Stomach (tissue), 8 donors: ENCODE measurements at regions not wholly inside any gene's neighbourhood (a gene's known extent, or its start where the extent isn't known, plus 50 kb on each side); places are given as distances from the start of the nearest gene placed in this dataset.

Source experiments
- DNase-seq, 2 donors: peaks; one replicate each; pipeline versions ENCODE4 v3.0.0 to v3.0.0-alpha.2; 2013 to 2019
- H3K27ac ChIP-seq, 5 donors: fragments of 200-600 bp in 4 of 5; sonication (generic) in 4 of 5; one replicate each; pipeline ENCODE4 v1.5.1; 2013 to 2019; ENCODE audit warnings: mild to moderate bottlenecking in 1 of 5, moderate library complexity in 1 of 5
- H3K27me3 ChIP-seq, 3 donors: fragments of 200-600 bp; sonication (generic); one replicate each; pipeline ENCODE4 v1.5.1; 2017 to 2019; ENCODE audit warnings: mixed run types in 1 of 3
- H3K36me3 ChIP-seq, 4 donors: fragments of 200-600 bp; sonication (generic); 1 replicate in 3 of 4; 2 replicates in 1 of 4; pipeline ENCODE4 v1.5.1; 2016 to 2019
- H3K4me1 ChIP-seq, 4 donors: fragments of 200-600 bp; sonication (generic); one replicate each; pipeline ENCODE4 v1.5.1; 2016 to 2019
- H3K4me3 ChIP-seq, 4 donors: fragments of 200-600 bp; sonication (generic) in 3 of 4; one replicate each; pipeline ENCODE4 v1.5.1; 2016 to 2019; ENCODE audit warnings: mild to moderate bottlenecking in 1 of 4
- H3K9me3 ChIP-seq, 4 donors: fragments of 200-600 bp; sonication (generic); one replicate each; pipeline ENCODE4 v1.5.1; 2016 to 2019
- EP300 ChIP-seq: sonication (generic); formaldehyde crosslinking; IDR thresholded peaks from one replicate; pipeline ENCODE4 v1.6.1; 2017; ENCODE audit warnings: antibody characterized with exemption
- POLR2A ChIP-seq, 4 donors: fragments of 450-650 bp; IDR thresholded peaks; one replicate each; pipeline ENCODE4 v1.6.1; 2016; ENCODE audit warnings: antibody characterized with exemption in 4 of 4, control low read depth in 2 of 4, mild to moderate bottlenecking in 1 of 4, moderate library complexity in 1 of 4
- POLR2AphosphoS5 ChIP-seq, 3 donors: sonication (generic); formaldehyde crosslinking; IDR thresholded peaks; one replicate each; pipeline ENCODE4 v1.6.1; 2016; ENCODE audit warnings: antibody characterized with exemption in 3 of 3
- WGBS, 5 donors: extraction: QIAGEN DNeasy Blood & Tissue Kit in 3 of 5; methylation state at CpG; one replicate each; pipeline versions ENCODE4 v1.1.5 to v1.1.7; 2013 to 2018; 5-methylcytosine and 5-hydroxymethylcytosine counted together
- intact Hi-C: fragments of 100-400 bp; cut with DNase I; formaldehyde crosslinking; loops from one replicate; pipeline ENCODE4 v1.15.1; 2023; ENCODE audit warnings: low total_unique reads
- TF ChIP-seq, protein P1 (sequence below), 7 experiments: fragments of 450-650 bp in 4 of 7; fragments of 200-600 bp in 3 of 7; sonication (generic) in 3 of 7; IDR thresholded peaks; one replicate each; pipeline ENCODE4 v1.5.1; 2016 to 2019; ENCODE audit warnings: antibody characterized with exemption in 7 of 7, control low read depth in 2 of 7, mild to moderate bottlenecking in 1 of 7
- donor health status: healthy with polysubstance abuse.
- donor health status: Bipolar disorder and iron deficiency.
- donor health status: healthy.

DNA sequence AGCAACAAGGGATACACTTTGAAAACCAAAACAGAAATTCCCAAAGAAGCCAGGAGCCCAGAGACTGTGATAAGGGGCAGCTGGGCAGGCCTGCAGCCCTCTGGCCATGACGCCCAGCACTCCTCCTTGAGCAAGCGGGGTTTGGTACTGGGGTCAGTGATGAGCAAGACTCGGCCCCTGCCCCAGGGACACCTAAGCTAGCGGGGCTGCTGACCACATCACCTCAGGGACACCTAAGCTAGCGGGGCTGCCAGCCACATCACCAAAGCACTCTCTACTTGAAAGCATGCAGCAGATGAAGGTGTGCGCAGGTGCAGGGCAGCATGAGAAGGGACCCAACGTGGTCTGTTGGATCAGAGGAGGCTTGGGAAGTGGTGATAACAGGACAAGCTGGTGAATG, 108.0 kb upstream of the PPP2R2D start:
- Histone ChIP-seq H3K4me1 (no peaks in the 10 kb centered on the region), H3K4me3 (no peak overlapping the region), H3K27ac (no peak overlapping the region), H3K27me3 (peaks cover 0 to 36% (median 0%) of the 10 kb centered on the region in 3 donors), H3K9me3 (peaks cover 0 to 10% (median 10%) of the 10 kb centered on the region in 4 donors), H3K36me3 (no peaks in the 10 kb centered on the region)
- 74 to 83% (median 79%) methylated on average over 4 to 7 of the region's 7 CpGs for WGBS, 5 donors
- no peak for TF ChIP-seq EP300
- TF ChIP-seq POLR2AphosphoS5 (IDR thresholded peaks at IDR 0.05) = no peak
- DNase-seq = peak in 1 of 2 donors; percentile 17
- intact Hi-C loops = no loop called here

- peak in 1 of 2 donors; percentile 16 for DNase-seq
These were observed 105.0 kb upstream of the PPP2R2D start for GRCh38 chr10:131795761-131796160.

DNA sequence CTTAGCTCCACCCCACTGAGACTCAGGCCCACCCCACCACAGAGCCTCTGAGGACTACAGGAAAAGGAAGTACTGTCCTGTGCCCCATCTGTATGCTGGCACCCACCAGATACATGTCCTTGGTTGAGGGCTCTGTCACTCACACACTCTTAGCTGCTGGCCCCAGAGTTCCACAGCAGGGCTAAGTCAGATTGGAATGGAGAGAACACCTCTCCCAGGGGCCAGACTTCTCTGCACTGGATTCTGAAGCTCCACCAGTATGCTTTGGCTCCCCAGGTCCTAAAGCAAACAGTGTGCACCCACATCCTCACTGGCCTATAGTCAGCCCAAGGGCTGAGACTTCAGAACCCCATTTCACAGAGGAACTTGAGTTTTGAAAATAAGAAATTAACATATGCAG, 103.2 kb upstream of the PPP2R2D start:
- DNase-seq = peak in 1 of 2 donors; percentile 3
- Histone ChIP-seq H3K9me3 (peaks cover 8 to 32% (median 28%) of the 10 kb centered on the region in 4 donors), H3K27me3 (peaks cover 0 to 10% (median 0%) of the 10 kb centered on the region in 3 donors), H3K27ac (no peak overlapping the region), H3K4me3 (no peak overlapping the region), H3K36me3 (no peaks in the 10 kb centered on the region), H3K4me1 (no peaks in the 10 kb centered on the region)
- TF ChIP-seq POLR2A (IDR thresholded peaks at IDR 0.05) (no peak), EP300 (no peak), POLR2AphosphoS5 (IDR thresholded peaks at IDR 0.05) (no peak)
- TF ChIP-seq, protein P1, sequence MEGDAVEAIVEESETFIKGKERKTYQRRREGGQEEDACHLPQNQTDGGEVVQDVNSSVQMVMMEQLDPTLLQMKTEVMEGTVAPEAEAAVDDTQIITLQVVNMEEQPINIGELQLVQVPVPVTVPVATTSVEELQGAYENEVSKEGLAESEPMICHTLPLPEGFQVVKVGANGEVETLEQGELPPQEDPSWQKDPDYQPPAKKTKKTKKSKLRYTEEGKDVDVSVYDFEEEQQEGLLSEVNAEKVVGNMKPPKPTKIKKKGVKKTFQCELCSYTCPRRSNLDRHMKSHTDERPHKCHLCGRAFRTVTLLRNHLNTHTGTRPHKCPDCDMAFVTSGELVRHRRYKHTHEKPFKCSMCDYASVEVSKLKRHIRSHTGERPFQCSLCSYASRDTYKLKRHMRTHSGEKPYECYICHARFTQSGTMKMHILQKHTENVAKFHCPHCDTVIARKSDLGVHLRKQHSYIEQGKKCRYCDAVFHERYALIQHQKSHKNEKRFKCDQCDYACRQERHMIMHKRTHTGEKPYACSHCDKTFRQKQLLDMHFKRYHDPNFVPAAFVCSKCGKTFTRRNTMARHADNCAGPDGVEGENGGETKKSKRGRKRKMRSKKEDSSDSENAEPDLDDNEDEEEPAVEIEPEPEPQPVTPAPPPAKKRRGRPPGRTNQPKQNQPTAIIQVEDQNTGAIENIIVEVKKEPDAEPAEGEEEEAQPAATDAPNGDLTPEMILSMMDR (IDR thresholded peaks at IDR 0.05) = no peak
- intact Hi-C loops = no loop called here

More at GRCh38 chr10:131795761-131796160, 105.0 kb upstream of the PPP2R2D start:
- peaks cover 8 to 32% (median 28%) of the 10 kb centered on the region in 4 donors for H3K9me3 ChIP-seq
- H3K4me3 ChIP-seq = no peak overlapping the region
- H3K27ac ChIP-seq = no peak overlapping the region
- no peaks in the 10 kb centered on the region for H3K36me3 ChIP-seq
- TF ChIP-seq, protein P1 (IDR thresholded peaks at IDR 0.05) = no peak
- TF ChIP-seq POLR2AphosphoS5 (IDR thresholded peaks at IDR 0.05) (no peak), POLR2A (IDR thresholded peaks at IDR 0.05) (no peak), EP300 (no peak)
- peaks cover 0 to 19% (median 0%) of the 10 kb centered on the region in 3 donors for H3K27me3 ChIP-seq
- intact Hi-C loops = no loop called here
- no peaks in the 10 kb centered on the region for H3K4me1 ChIP-seq
- 38 to 78% (median 53%) methylated on average over 2 of the region's 2 CpGs for WGBS, 5 donors

GRCh38 chr10:131799429-131799828, 101.4 kb upstream of the PPP2R2D start:
- Histone ChIP-seq H3K4me3 (no peak overlapping the region), H3K36me3 (no peaks in the 10 kb centered on the region), H3K27ac (no peak overlapping the region), H3K9me3 (peaks cover 8 to 32% (median 28%) of the 10 kb centered on the region in 4 donors), H3K27me3 (peaks cover 0 to 4% (median 0%) of the 10 kb centered on the region in 3 donors), H3K4me1 (no peaks in the 10 kb centered on the region)
- WGBS, 5 donors = 38 to 49% (median 40%) methylated on average over 1 of the region's 1 CpG
- intact Hi-C loops = no loop called here
- TF ChIP-seq POLR2A (IDR thresholded peaks at IDR 0.05) = no peak
- TF ChIP-seq EP300 = no peak
- TF ChIP-seq POLR2AphosphoS5 (IDR thresholded peaks at IDR 0.05) = no peak
- TF ChIP-seq, protein P1 (IDR thresholded peaks at IDR 0.05) = no peak
- no peak for DNase-seq

- H3K4me3 ChIP-seq = no peak overlapping the region
- no peaks in the 10 kb centered on the region for H3K4me1 ChIP-seq
- DNase-seq = no peak
- H3K27ac ChIP-seq = no peak overlapping the region
- intact Hi-C loops = no loop called here
- H3K9me3 ChIP-seq = peaks cover 8 to 27% (median 23%) of the 10 kb centered on the region in 4 donors
- 93 to 96% (median 95%) methylated on average over 16 of the region's 16 CpGs for WGBS, 5 donors
- no peaks in the 10 kb centered on the region for H3K36me3 ChIP-seq
- no peak for TF ChIP-seq EP300
- no peak for TF ChIP-seq POLR2AphosphoS5 (IDR thresholded peaks at IDR 0.05)
- TF ChIP-seq, protein P1 (IDR thresholded peaks at IDR 0.05) = no peak
- TF ChIP-seq POLR2A (IDR thresholded peaks at IDR 0.05) = no peak
- H3K27me3 ChIP-seq = peaks cover 0 to 4% (median 0%) of the 10 kb centered on the region in 3 donors
These were observed 98.5 kb upstream of the PPP2R2D start for GRCh38 chr10:131802156-131802915.
